ENCODE measurements at regions not wholly inside any gene's neighbourhood (a gene's known extent, or its start where the extent isn't known, plus 50 kb on each side); places are given as distances from the start of the nearest gene placed in this dataset.

- H3K4me3 ChIP-seq (ENCODE audit: insufficient read depth, low read length, poor library complexity, severe bottlenecking) = no peak overlapping the region
- H3K27me3 ChIP-seq (ENCODE audit: low read length) = no peaks in the 10 kb centered on the region
- TF ChIP-seq CTCF (IDR thresholded peaks at IDR 0.05; ENCODE audit: insufficient read depth, low read length, poor library complexity, severe bottlenecking) = no peak
- no peak for TF ChIP-seq EZH2phosphoT487 (conservative IDR thresholded peaks at IDR 0.05; ENCODE audit: low read length)
- no peaks in the 10 kb centered on the region for H3F3A ChIP-seq (ENCODE audit: insufficient read depth)
- H3K9ac ChIP-seq (ENCODE audit: low read length) = no peak overlapping the region
- H3K36me3 ChIP-seq (ENCODE audit: low read length) = no peaks in the 10 kb centered on the region
- H3K27ac ChIP-seq (ENCODE audit: low read depth, low read length) = no peak overlapping the region
- no peaks in the 10 kb centered on the region for H4K20me1 ChIP-seq (ENCODE audit: low read depth, low read length)
- no peaks in the 10 kb centered on the region for H3K79me2 ChIP-seq (ENCODE audit: insufficient read depth, low read length)
- no peaks in the 10 kb centered on the region for H3K9me3 ChIP-seq (ENCODE audit: insufficient read depth, low read length)
- no peaks in the 10 kb centered on the region for H3K9me2 ChIP-seq (replicated peaks; ENCODE audit: insufficient read depth, low read length)
- no peak overlapping the region for H2AFZ ChIP-seq (ENCODE audit: low read depth, low read length, severe bottlenecking)
- H3K4me2 ChIP-seq (ENCODE audit: low read depth, low read length, poor library complexity, severe bottlenecking) = no peak overlapping the region
Observed at GRCh38 chr18:22701326-22701725, 231.8 kb upstream of the RBBP8 start.

- H3K79me2 ChIP-seq (ENCODE audit: insufficient read depth, low read length) = no peaks in the 10 kb centered on the region
- TF ChIP-seq EZH2phosphoT487 (conservative IDR thresholded peaks at IDR 0.05; ENCODE audit: low read length) (no peak), CTCF (IDR thresholded peaks at IDR 0.05; ENCODE audit: insufficient read depth, low read length, poor library complexity, severe bottlenecking) (no peak)
- no peaks in the 10 kb centered on the region for H4K20me1 ChIP-seq (ENCODE audit: low read depth, low read length)
Observed at GRCh38 chr18:22701795-22702194, 231.3 kb upstream of the RBBP8 start.

GRCh38 chr18:22702806-22703205 lies 230.3 kb upstream of the RBBP8 start:
- Histone ChIP-seq H3K4me3 (ENCODE audit: insufficient read depth, low read length, poor library complexity, severe bottlenecking) (no peak overlapping the region), H3K4me2 (ENCODE audit: low read depth, low read length, poor library complexity, severe bottlenecking) (no peak overlapping the region), H3K9me3 (ENCODE audit: insufficient read depth, low read length) (no peaks in the 10 kb centered on the region), H3K9ac (ENCODE audit: low read length) (no peak overlapping the region), H4K20me1 (ENCODE audit: low read depth, low read length) (no peaks in the 10 kb centered on the region), H3K36me3 (ENCODE audit: low read length) (no peaks in the 10 kb centered on the region), H3K27ac (ENCODE audit: low read depth, low read length) (no peak overlapping the region), H2AFZ (ENCODE audit: low read depth, low read length, severe bottlenecking) (no peak overlapping the region), H3K9me2 (replicated peaks; ENCODE audit: insufficient read depth, low read length) (no peaks in the 10 kb centered on the region), H3K27me3 (ENCODE audit: low read length) (no peaks in the 10 kb centered on the region), H3F3A (ENCODE audit: insufficient read depth) (no peaks in the 10 kb centered on the region), H3K79me2 (ENCODE audit: insufficient read depth, low read length) (no peaks in the 10 kb centered on the region)
- TF ChIP-seq EZH2phosphoT487 (conservative IDR thresholded peaks at IDR 0.05; ENCODE audit: low read length) = no peak
- TF ChIP-seq CTCF (IDR thresholded peaks at IDR 0.05; ENCODE audit: insufficient read depth, low read length, poor library complexity, severe bottlenecking) = no peak

More at GRCh38 chr18:22701795-22702194, 231.3 kb upstream of the RBBP8 start:
- Histone ChIP-seq H3K4me2 (ENCODE audit: low read depth, low read length, poor library complexity, severe bottlenecking) (no peak overlapping the region), H3K4me3 (ENCODE audit: insufficient read depth, low read length, poor library complexity, severe bottlenecking) (no peak overlapping the region), H3K27ac (ENCODE audit: low read depth, low read length) (no peak overlapping the region), H3K9me2 (replicated peaks; ENCODE audit: insufficient read depth, low read length) (no peaks in the 10 kb centered on the region), H3K27me3 (ENCODE audit: low read length) (no peaks in the 10 kb centered on the region), H3K9ac (ENCODE audit: low read length) (no peak overlapping the region), H2AFZ (ENCODE audit: low read depth, low read length, severe bottlenecking) (no peak overlapping the region), H3K36me3 (ENCODE audit: low read length) (no peaks in the 10 kb centered on the region), H3K9me3 (ENCODE audit: insufficient read depth, low read length) (no peaks in the 10 kb centered on the region), H3F3A (ENCODE audit: insufficient read depth) (no peaks in the 10 kb centered on the region)
